Stimulated activated CD8-positive, alpha-beta memory T cell treated with anti-CD3 and anti-CD28 coated beads, Interleukin-4, amount 100 ng/mL, for 1 hour (primary cell): ENCODE measurements at regions not wholly inside any gene's neighbourhood (a gene's known extent, or its start where the extent isn't known, plus 50 kb on each side); places are given as distances from the start of the nearest gene placed in this dataset.

ENCODE experiments used
- DNase-seq, 2 donors: peaks; one replicate each; pipeline ENCODE4 v3.0.0-alpha.2; 2020; ENCODE audit warnings: low read depth in 2 of 2, low spot score in 1 of 2

DNA sequence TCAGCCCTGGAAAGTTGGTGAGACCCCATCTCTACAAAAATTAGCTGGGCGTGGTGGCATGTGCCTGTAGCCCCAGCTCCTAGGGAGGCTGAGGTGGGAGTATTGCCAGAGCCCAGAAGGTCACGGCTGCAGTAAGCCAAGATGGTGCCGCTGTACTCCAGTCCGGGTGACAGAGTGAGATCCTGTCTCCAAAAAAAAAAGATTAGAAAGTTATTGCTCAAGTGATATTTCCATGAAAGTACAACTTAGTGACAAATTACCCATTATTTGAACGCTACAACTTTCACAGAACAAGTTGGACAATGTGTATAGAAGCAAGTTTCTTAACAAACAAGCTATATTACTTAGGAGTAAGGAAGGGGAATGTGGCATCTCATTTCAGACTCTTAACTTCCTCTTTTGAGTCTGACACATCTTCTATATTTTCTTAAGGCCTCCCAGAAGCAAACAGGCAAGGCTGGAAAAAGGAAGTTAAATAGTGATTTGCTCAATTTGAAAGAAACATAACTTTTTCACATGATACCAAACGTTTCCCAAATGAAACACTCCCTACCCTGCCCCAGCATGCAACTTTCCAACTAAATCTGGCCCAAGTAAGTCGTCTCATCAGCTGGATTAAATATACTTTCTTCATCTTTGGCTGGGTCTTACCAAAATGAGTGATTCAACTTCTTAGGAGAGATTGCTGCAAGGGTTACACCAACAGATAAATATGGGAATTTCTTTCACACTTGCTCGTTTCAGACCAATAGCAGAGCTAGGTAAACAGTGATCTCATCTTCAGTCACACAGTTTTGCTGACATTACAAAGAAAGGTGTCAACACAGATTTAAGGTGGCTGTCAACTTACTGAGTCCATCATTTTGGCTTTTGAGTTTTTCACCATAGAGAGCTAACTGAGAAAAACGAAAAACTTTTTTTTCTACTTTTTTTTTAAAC, 66.3 kb upstream of the KLF6 start:
- DNase-seq = no peak

DNA sequence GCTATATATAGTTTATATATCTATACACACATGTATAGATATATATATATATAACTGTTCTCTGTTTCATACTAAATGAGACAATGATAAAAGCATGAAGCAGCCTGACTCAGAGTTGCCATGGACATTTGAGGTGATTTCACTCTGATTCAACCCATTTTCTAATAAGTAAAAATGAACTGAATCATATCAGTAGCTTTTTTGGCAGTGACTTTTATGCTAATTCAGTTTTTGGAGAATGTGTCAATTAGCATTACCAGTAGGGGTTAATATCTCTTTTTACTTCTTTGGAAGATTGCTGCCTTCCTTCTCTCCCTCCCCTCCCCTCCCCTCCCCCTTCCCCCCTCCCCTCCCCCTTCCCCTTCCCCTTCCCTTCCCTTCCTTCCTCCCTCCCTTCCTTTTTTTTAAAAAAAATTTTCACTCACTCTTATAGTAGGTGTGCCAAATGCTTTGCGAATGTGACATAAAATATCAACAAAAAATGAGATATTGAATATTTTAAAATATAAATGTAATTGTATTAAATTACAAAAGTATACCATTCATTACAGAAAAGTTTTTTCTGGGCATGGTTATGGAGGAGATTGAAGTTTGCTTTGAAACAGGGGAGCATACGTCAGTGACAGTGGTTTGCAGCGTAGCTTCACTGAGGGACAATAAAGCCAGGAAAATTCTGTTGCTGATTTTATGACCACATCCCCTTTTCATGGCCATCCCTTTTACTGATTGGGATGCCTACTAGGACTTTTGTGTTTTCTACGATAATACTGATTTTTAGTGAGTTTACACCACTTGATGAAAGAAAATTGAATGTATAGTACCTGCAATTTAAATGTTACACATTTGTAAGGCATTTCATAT, 64.0 kb upstream of the KLF6 start:
- DNase-seq = no peak

DNA sequence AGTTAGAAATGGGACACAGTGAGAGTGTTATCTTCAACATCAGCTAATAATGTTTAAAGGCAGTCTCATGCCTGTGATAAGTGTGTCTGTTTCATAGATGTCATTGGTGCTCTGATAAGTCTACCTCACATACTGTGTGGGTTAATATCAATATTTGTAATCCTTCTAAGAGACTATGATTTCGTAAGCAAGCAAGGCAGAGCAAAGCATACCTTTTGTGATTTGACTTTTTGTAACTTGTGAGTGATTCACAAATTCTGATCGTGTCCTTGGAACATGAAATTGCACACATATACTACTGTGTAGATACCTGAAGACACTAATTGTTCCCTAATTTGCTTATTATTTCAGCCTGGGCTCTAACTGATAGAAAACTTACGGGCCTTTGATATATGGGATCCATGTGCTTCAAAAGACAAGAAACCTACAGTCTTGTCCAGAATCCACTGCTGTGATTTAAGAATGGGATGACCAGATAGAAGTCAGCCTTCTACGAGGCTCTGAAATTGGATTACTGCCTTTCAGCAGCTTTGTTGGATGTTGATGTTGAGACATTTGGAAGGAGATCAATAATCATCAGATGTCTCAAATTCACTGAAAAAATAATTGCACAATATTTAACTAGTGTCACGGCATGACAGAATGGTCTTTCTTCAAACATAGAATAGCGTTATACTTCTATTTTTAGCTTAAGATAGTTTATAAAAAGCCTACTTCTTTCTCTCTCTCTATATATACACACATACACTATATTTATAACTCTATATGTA, 63.2 kb upstream of the KLF6 start:
- DNase-seq = no peak

DNA sequence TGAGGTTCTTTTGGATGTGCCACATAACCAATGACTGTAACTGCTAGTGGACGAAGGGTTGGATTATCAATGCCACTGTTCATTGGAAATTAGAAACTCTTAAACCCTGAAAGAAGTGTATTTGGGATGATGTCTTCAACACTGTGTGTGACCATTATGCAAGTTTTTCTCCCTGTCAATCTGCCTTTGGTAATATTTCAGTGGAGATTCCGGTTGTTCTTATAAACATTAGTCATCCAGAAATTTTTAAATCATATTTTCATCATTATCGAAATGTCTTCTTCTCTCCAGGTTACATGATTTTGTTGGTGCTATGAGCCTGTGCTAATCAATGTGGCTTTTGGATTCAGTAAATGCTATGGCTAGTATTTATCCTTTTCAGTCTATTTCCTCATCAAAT, 61.7 kb upstream of the KLF6 start:
- DNase-seq = no peak

DNA sequence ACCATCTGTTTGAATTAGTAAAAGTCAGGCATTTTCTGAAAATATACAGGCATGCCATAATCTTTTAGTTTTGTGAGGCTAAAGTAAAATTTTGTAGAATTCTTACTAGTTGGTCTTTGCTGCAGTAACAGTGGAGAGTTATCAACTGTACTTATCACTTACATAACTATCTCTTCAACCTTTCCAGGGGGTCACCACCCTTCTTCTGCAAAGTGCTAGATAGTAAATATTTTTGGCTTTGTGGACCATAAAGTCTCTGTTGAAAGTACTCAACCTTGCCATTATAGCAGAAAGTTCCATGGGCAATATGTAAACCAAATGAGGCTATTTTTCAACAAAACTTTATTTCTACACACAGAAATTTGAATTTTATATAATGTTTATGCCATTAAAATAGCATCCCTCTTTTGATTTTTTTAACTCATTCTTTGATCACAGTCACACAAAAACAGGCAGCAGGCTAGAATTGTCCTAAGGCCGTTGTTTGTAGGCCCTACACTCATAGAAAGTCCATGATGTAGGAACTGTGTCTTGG, 59.5 kb upstream of the KLF6 start:
- DNase-seq = no peak

DNA sequence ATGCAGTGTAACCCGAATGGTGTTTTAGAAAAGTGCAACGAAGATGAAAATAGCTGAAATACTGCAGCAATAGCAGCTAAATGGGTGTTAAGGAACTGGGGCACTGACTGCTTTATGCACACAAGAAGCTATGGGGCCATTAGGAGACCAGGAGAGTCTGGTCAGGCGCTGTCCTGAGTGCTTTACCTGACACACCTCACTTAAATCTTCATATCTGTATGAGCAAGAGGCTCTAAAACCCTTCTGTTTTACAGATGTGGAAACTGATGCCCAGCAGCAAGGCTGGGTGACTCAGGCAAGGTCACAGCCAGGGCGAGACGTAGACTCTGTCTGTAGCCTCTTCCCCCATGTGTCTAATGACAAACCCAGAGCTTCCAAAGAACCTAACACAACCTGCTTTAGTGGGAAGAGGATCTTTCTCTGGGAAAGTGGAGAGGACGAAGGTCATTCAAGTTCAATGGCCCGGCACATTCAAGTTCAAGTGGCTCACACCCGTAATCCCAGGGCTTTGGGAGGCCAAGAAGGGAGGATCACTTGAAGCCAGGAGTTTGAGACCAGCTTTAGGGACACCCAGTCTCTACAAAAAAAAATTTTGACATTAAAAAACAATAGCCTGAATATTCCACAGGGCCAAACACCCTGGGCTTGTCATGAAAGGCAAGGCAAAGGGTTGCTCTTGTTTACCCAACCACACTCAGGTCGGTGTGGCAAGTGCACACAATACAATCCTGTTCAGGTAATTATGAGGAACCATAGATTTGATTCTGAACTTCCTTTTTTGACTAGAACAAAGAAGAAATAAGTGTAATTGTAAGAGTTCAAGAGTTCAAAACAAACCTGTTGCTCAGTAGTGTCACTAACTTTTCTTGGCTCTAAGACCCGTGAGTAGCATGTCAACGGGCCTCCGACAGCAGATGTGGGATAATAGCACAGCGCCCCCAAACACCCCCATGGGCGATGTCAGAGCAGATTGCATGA, 53.7 kb upstream of the KLF6 start:
- no peak for DNase-seq

DNA sequence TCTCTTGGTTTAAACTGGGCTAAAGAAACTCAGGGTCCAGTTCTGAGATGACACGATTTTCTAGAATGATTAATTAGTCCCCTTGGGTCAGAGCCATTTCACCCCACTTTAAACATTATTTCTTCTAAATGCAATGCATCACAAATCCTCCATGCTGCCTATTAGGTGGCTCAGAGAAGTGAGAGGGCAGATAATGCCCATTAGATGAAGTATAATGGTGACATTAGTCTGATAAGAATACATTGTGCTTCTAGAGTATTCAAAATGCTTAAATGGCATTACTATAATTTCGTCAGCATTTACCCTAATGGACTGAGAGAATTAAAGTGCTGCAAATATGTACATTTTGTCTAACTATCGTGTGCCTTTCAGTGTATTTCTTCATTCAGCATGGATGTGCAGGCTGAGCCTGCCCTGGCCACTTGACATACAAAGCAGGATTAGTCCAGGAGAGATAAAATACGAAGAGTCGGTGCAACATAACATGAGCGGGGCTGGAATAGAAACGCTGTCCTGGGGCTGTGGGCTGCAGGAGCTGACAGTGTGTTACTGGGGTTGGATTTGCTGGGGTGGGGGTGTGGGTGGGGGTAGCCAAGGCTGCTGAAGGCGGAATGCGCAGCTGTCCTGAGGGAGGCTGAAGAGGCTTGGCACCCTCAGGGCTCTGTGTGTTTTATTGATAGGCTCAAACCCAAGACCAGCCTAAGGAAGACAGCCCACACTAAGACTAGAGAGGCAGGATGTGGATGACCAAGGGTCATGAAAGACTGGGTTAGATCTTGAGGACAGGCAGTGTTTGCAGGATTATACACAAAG, 52.8 kb upstream of the KLF6 start:
- DNase-seq = no peak

DNA sequence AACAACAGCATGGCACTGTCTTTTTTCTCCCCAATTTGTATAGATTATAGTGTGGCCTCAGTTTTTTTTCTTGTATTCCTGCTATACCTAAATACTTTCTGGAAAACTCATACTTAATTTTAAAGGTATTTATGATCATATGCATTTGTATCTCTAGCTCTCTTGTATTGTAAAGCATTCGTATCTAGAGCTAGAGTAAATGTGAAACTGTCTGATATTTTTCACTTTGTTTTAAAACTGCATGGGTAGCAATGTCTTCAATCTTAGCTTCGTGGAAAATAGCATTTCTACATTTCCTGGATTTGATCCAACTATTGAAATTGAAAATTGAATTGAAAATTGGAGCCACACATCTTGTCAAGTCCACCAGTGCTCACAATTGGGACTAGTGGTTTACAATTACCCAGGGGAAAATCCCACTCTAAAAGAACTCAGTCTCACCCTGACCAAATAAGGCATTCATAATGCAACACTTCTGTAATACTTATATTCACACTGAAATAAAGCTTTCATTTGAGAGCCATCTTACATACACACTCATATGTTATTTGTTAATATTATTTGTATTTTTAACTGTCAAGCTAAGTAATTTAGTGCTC, 51.3 kb upstream of the KLF6 start:
- DNase-seq = no peak

DNA sequence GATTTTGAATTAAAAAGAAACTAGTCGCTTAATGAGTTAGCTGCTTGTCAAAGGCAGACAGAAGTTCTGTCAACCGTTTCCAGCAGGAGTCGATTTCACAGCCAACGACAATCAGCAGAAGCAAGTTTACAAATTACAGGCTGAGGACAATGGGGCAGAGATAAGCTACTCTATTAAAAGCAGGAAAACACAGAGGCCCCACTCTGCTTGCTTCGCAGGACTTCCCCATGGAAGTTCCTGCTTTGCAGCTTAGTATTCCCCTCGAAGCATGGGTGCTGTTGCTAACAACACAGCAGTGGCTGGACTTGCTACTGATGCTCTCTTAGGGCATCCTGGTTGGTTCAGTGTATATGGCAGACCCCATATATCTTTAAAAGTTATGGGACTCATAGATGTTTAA, 50.8 kb upstream of the KLF6 start:
- DNase-seq = no peak

DNA sequence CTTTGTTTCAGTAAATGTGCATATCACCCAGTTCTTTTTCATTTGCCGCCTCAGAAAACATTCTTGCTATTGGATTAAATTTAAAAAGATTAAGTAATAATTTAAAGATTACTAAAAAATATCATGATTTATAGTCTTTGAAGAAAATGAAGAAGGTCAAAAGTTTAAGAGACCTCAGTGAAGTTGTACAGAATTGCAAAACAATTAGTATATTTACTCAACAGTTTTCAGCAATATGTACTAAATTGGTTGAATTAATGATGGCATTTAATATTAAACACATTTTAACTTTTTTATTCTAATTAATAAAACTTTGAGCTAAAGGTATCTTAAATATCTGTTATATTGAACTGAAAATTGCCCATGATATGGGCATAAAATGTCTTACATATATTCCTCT, 49.9 kb upstream of the KLF6 start:
- DNase-seq = no peak
